CD14-positive monocyte (primary cell): ENCODE measurements at regions not wholly inside any gene's neighbourhood (a gene's known extent, or its start where the extent isn't known, plus 50 kb on each side); places are given as distances from the start of the nearest gene placed in this dataset.
"Not testable (repeated sequence)": the region's sequence is repeated elsewhere in the genome, so short reads cannot be mapped to it uniquely, and the experiment has no call there.

Experiments
- DNase-seq, 3 donors: peaks; one replicate each; pipeline ENCODE4 v3.0.0-alpha.2; 2011 to 2022
- H2AFZ ChIP-seq: 2 replicates; pipeline ENCODE4 v1.6.0; 2012; ENCODE audit warnings: mild to moderate bottlenecking, low read depth, low read length, inconsistent platforms; ENCODE audit not compliant: insufficient read depth, poor library complexity, severe bottlenecking
- H3K27ac ChIP-seq, 2 donors: 1 replicate in 1 of 2; 2 replicates in 1 of 2; pipeline ENCODE4 v1.5.1; 2012 to 2013; ENCODE audit warnings: low read length in 2 of 2, control low read depth in 1 of 2, inconsistent platforms in 1 of 2, low read depth in 1 of 2, mild to moderate bottlenecking in 1 of 2
- H3K27me3 ChIP-seq, 2 donors: one replicate each; pipeline versions ENCODE4 v1.6.0 to v1.6.1; 2011 to 2013; ENCODE audit warnings: low read length in 2 of 2; ENCODE audit not compliant: control insufficient read depth in 2 of 2, insufficient read depth in 2 of 2
- H3K36me3 ChIP-seq, 2 donors: replicated peaks in 1 of 2; 1 replicate in 1 of 2; 2 replicates in 1 of 2; pipeline versions ENCODE4 v1.5.1 to v1.6.1; 2012 to 2013; ENCODE audit warnings: low read length in 2 of 2, control low read depth in 1 of 2, inconsistent platforms in 1 of 2, mild to moderate bottlenecking in 1 of 2; ENCODE audit not compliant: insufficient read depth in 2 of 2, control insufficient read depth in 1 of 2
- H3K4me1 ChIP-seq, 2 donors: 1 replicate in 1 of 2; 2 replicates in 1 of 2; pipeline versions ENCODE4 v1.5.1 to v1.6.1; 2012 to 2013; ENCODE audit warnings: low read length in 2 of 2, control low read depth in 1 of 2, inconsistent platforms in 1 of 2, mild to moderate bottlenecking in 1 of 2, moderate library complexity in 1 of 2; ENCODE audit not compliant: insufficient read depth in 2 of 2, control insufficient read depth in 1 of 2
- H3K4me2 ChIP-seq: replicated peaks from 2 replicates; pipeline ENCODE3; 2012; ENCODE audit warnings: low read length, moderate library complexity, mild to moderate bottlenecking; ENCODE audit not compliant: poor library complexity, severe bottlenecking; ENCODE audit errors: extremely low read depth
- H3K4me3 ChIP-seq, 3 experiments: fragments of 200-600 bp in 1 of 3; sonication (generic) in 1 of 3; replicated peaks in 1 of 3; 1 replicate in 2 of 3; 2 replicates in 1 of 3; pipeline ENCODE4 v1.5.1; 2011 to 2013; ENCODE audit warnings: low read length in 3 of 3, mild to moderate bottlenecking in 3 of 3, control low read depth in 2 of 3, low read depth in 2 of 3, inconsistent platforms in 1 of 3, moderate library complexity in 1 of 3
- H3K79me2 ChIP-seq: 2 replicates; pipeline ENCODE4 v1.6.0; 2012; ENCODE audit warnings: mild to moderate bottlenecking, control low read depth, inconsistent platforms, low read length, moderate library complexity; ENCODE audit not compliant: insufficient read depth
- H3K9ac ChIP-seq: 2 replicates; pipeline ENCODE4 v1.6.0; 2017; ENCODE audit warnings: low read length, mild to moderate bottlenecking; ENCODE audit not compliant: insufficient read depth, poor library complexity, severe bottlenecking
- H3K9me3 ChIP-seq, 2 donors: replicated peaks in 1 of 2; 1 replicate in 1 of 2; 2 replicates in 1 of 2; pipeline versions ENCODE4 v1.5.1 to v1.6.1; 2012 to 2013; ENCODE audit warnings: low read length in 2 of 2, control low read depth in 1 of 2; ENCODE audit not compliant: control insufficient read depth in 1 of 2, insufficient read depth in 1 of 2
- H4K20me1 ChIP-seq: 2 replicates; pipeline ENCODE4 v1.6.0; 2012; ENCODE audit warnings: mild to moderate bottlenecking, low read length, control low read depth, moderate library complexity; ENCODE audit not compliant: insufficient read depth
- H3K27ac Mint-ChIP-seq, 7 donors: one replicate each; pipeline ENCODE4 v1.8.0; 2020; ENCODE audit warnings: mild to moderate bottlenecking in 7 of 7, mixed read lengths in 7 of 7, moderate library complexity in 6 of 7, inconsistent platforms in 2 of 7
- H3K27me3 Mint-ChIP-seq, 3 donors: one replicate each; pipeline ENCODE4 v1.8.0; 2021 to 2022; ENCODE audit warnings: low read depth in 3 of 3, mild to moderate bottlenecking in 3 of 3, mixed read lengths in 3 of 3, moderate library complexity in 3 of 3, inconsistent platforms in 1 of 3
- H3K36me3 Mint-ChIP-seq, 2 donors: one replicate each; pipeline ENCODE4 v1.8.0; 2020; ENCODE audit warnings: mixed read lengths in 2 of 2, inconsistent platforms in 1 of 2, mild to moderate bottlenecking in 1 of 2
- H3K4me1 Mint-ChIP-seq: one replicate; pipeline ENCODE4 v1.8.0; 2020; ENCODE audit warnings: mild to moderate bottlenecking, mixed read lengths
- H3K4me3 Mint-ChIP-seq, 2 donors: one replicate each; pipeline ENCODE4 v1.8.0; 2020; ENCODE audit warnings: mild to moderate bottlenecking in 2 of 2, mixed read lengths in 2 of 2, moderate library complexity in 1 of 2
- H3K9me3 Mint-ChIP-seq, 7 donors: one replicate each; pipeline ENCODE4 v1.8.0; 2020 to 2022; ENCODE audit warnings: mixed read lengths in 7 of 7, mild to moderate bottlenecking in 6 of 7, moderate library complexity in 6 of 7, inconsistent platforms in 2 of 7
- WGBS: methylation state at CpG from one replicate; pipeline ENCODE4 v1.1.5; 2013; ENCODE audit warnings: missing lambda C conversion rate; ENCODE audit not compliant: insufficient coverage; 5-methylcytosine and 5-hydroxymethylcytosine counted together
- intact Hi-C, 2 donors: fragments of 100-400 bp; cut with micrococcal nuclease; formaldehyde crosslinking; loops; one replicate each; pipeline versions ENCODE4 v1.15.0 to v1.15.1; 2023
- TF ChIP-seq, protein P1 (sequence below): fragments of 200-600 bp; IDR thresholded peaks from one replicate; pipeline ENCODE4 v1.8.0; 2022; ENCODE audit warnings: antibody characterized with exemption, mild to moderate bottlenecking

DNA sequence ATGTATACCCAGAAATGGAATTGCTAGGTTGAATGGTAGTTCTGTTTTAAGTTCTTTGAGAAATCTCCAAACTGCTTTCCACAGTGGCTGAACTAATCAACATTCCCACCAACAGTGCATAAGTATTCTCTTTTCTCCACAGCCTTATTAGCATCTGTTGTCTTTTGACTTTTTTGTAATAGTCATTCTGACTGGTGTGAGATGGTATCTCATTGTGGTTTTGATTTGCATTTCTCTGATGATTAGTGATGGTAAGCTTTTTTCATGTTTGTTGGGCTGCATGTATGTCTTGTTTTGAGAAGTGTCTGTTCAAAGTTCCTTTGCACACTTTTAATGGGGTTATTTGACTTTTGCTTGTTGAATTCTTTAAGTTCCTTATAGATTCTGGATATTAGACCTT, 52.4 kb upstream of the EHHADH start:
- H3K36me3 Mint-ChIP-seq, H3K4me3 Mint-ChIP-seq, DNase-seq, H3K27ac Mint-ChIP-seq, H3K79me2 ChIP-seq, H3K4me2 ChIP-seq, H3K4me1 ChIP-seq, H3K4me1 Mint-ChIP-seq, H4K20me1 ChIP-seq, H3K27me3 ChIP-seq, H3K27me3 Mint-ChIP-seq, H3K4me3 ChIP-seq, H3K9me3 ChIP-seq, H2AFZ ChIP-seq, intact Hi-C loops, H3K36me3 ChIP-seq, H3K9ac ChIP-seq, H3K27ac ChIP-seq: not testable (repeated sequence)
- peaks cover 10 to 24% (median 15%) of the 10 kb centered on the region in 7 donors for H3K9me3 Mint-ChIP-seq

DNA sequence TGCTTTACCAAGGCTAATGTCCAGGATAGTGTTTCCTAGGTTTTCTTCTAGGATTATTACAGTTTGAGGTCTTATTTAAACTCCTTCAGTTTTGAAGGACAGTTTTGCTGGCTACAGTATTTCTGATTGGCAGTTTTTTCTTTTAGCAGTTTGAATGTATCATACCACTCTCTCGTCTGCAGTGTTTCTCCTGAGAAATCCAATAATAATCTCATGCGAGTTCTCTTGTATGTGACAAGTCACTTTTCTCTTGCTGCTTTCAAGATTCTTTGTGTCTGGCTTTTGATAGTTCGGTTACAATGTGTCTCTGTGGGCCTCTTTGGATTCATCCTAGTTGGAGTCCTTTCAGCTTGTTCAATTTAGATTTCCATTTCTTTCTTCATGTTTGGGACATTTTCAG, 53.0 kb upstream of the EHHADH start:
- H3K9me3 ChIP-seq: peaks cover 0 to 9% of the 10 kb centered on the region in 2 donors
- peaks cover 7 to 8% of the 10 kb centered on the region in 2 donors for H3K4me1 ChIP-seq
- TF ChIP-seq, protein P1, sequence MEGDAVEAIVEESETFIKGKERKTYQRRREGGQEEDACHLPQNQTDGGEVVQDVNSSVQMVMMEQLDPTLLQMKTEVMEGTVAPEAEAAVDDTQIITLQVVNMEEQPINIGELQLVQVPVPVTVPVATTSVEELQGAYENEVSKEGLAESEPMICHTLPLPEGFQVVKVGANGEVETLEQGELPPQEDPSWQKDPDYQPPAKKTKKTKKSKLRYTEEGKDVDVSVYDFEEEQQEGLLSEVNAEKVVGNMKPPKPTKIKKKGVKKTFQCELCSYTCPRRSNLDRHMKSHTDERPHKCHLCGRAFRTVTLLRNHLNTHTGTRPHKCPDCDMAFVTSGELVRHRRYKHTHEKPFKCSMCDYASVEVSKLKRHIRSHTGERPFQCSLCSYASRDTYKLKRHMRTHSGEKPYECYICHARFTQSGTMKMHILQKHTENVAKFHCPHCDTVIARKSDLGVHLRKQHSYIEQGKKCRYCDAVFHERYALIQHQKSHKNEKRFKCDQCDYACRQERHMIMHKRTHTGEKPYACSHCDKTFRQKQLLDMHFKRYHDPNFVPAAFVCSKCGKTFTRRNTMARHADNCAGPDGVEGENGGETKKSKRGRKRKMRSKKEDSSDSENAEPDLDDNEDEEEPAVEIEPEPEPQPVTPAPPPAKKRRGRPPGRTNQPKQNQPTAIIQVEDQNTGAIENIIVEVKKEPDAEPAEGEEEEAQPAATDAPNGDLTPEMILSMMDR: no peak
- H3K36me3 ChIP-seq: no peaks in the 10 kb centered on the region
- 90% methylated on average over 2 of the region's 3 CpGs for WGBS
- peaks cover 2 to 10% of the 10 kb centered on the region in 2 donors for H3K36me3 Mint-ChIP-seq
- peaks cover 10 to 24% (median 15%) of the 10 kb centered on the region in 7 donors for H3K9me3 Mint-ChIP-seq
- no peak for DNase-seq
- H3K27ac Mint-ChIP-seq: no peak overlapping the region
- intact Hi-C loops: no loop called here
- no peak overlapping the region for H3K4me2 ChIP-seq
- no peak overlapping the region for H3K27ac ChIP-seq
- peaks cover 10% of the 10 kb centered on the region for H3K4me1 Mint-ChIP-seq
- H3K4me3 Mint-ChIP-seq: no peak overlapping the region
- no peak overlapping the region for H2AFZ ChIP-seq
- no peaks in the 10 kb centered on the region for H3K79me2 ChIP-seq
- no peak overlapping the region for H3K4me3 ChIP-seq
- H3K9ac ChIP-seq: no peak overlapping the region
- peaks cover 0 to 1% (median 0%) of the 10 kb centered on the region in 3 donors for H3K27me3 Mint-ChIP-seq
- no peaks in the 10 kb centered on the region for H3K27me3 ChIP-seq
- no peaks in the 10 kb centered on the region for H4K20me1 ChIP-seq
